ENCODE measurements at regions not wholly inside any gene's neighbourhood (a gene's known extent, or its start where the extent isn't known, plus 50 kb on each side); places are given as distances from the start of the nearest gene placed in this dataset.

DNA sequence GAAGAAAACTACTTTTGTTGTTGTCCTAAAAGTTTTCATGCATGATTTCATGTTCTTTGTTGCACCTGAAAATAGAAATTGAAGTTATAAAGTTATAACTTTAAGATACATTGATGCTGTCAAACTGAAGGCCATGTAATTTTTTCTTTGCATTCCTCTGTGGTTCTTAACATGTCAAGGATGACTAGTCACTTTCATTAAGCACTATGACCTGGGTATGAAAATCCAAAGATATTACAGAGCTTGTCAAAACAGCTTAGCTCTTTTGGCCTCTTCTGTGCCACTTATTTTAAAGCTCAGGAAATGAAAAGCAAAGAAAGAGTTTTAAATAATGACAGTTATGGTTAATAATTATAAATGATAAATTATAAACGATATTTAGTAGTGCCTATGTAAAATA, 241.6 kb upstream of the CACNA2D1 start:
- TF ChIP-seq CTCF (IDR thresholded peaks at IDR 0.05; ENCODE audit: insufficient read depth, low read depth, low read length), result no peak
- DNase-seq (ENCODE audit: low read depth), result no peak
- H3K4me3 ChIP-seq (ENCODE audit: low read depth, low read length), result no peak overlapping the region

- TF ChIP-seq CTCF (IDR thresholded peaks at IDR 0.05; ENCODE audit: insufficient read depth, low read depth, low read length), result no peak
- DNase-seq (ENCODE audit: low read depth), result no peak
- no peak overlapping the region for H3K4me3 ChIP-seq (ENCODE audit: low read depth, low read length)
Observed at GRCh38 chr7:82678716-82679115, 235.1 kb upstream of the CACNA2D1 start.

- H3K4me3 ChIP-seq (ENCODE audit: low read depth, low read length), result no peak overlapping the region
- DNase-seq (ENCODE audit: low read depth), result no peak
- TF ChIP-seq CTCF (IDR thresholded peaks at IDR 0.05; ENCODE audit: insufficient read depth, low read depth, low read length), result no peak
Observed at GRCh38 chr7:82678259-82678658, 234.7 kb upstream of the CACNA2D1 start.

DNA sequence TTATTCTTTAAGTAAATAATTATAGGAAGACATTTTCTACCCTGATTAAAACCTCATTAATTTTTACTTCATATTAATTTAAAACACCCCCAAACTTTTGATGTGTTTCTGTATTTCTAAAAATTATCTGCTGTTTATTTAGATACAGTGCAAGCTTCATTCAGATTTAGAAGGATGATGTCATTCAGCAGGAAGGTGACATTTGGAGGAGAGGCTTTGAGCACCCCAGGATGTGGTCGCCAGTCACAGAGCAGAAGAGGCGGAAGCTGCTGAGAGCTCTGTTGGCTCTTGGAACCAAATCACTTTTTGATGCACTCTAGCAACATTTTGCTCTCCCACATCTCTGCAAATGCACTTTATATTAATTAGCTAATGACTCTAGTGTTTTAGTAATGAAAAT, 233.9 kb upstream of the CACNA2D1 start:
- no peak for DNase-seq (ENCODE audit: low read depth)
- no peak overlapping the region for H3K4me3 ChIP-seq (ENCODE audit: low read depth, low read length)
- no peak for TF ChIP-seq CTCF (IDR thresholded peaks at IDR 0.05; ENCODE audit: insufficient read depth, low read depth, low read length)

GRCh38 chr7:82676777-82677463, 233.3 kb upstream of the CACNA2D1 start:
- DNase-seq (ENCODE audit: low read depth), result no peak
- no peak for TF ChIP-seq CTCF (IDR thresholded peaks at IDR 0.05; ENCODE audit: insufficient read depth, low read depth, low read length)
- H3K4me3 ChIP-seq (ENCODE audit: low read depth, low read length), result no peak overlapping the region

- TF ChIP-seq CTCF (IDR thresholded peaks at IDR 0.05; ENCODE audit: insufficient read depth, low read depth, low read length), result no peak
- no peak for DNase-seq (ENCODE audit: low read depth)
- H3K4me3 ChIP-seq (ENCODE audit: low read depth, low read length), result no peak overlapping the region
Observed at GRCh38 chr7:82675396-82675795, 231.8 kb upstream of the CACNA2D1 start.

GRCh38 chr7:82674268-82674667, 230.7 kb upstream of the CACNA2D1 start:
- peak; percentile 72 for DNase-seq (ENCODE audit: low read depth)
- no peak for TF ChIP-seq CTCF (IDR thresholded peaks at IDR 0.05; ENCODE audit: insufficient read depth, low read depth, low read length)
- H3K4me3 ChIP-seq (ENCODE audit: low read depth, low read length), result no peak overlapping the region
